GM19463 (cell line): ENCODE measurements at regions not wholly inside any gene's neighbourhood (a gene's known extent, or its start where the extent isn't known, plus 50 kb on each side); places are given as distances from the start of the nearest gene placed in this dataset.
"Not testable (repeated sequence)": the region's sequence is repeated elsewhere in the genome, so short reads cannot be mapped to it uniquely, and the experiment has no call there.

Experiments used
- ATAC-seq: cut with Tn5 transposase; IDR thresholded peaks from one replicate; pipeline ENCODE4 v1.9.1; 2021; ENCODE audit warnings: mild to moderate bottlenecking, moderate library complexity; ENCODE audit not compliant: unreplicated experiment

- no peak for ATAC-seq
These were observed 288.7 kb downstream of the CD109 start for GRCh38 chr6:73984571-73985210.

- ATAC-seq, result no peak
These were observed 287.4 kb downstream of the CD109 start for GRCh38 chr6:73983367-73983766.

- ATAC-seq, result no peak
These were observed 284.1 kb downstream of the CD109 start for GRCh38 chr6:73980096-73980495.

- ATAC-seq, result no peak
These were observed 282.3 kb downstream of the CD109 start for GRCh38 chr6:73978330-73978729.

- ATAC-seq, result not testable (repeated sequence)
These were observed 276.5 kb downstream of the CD109 start for GRCh38 chr6:73972518-73972917.

GRCh38 chr6:73969971-73970970 lies 274.3 kb downstream of the CD109 start:
- no peak for ATAC-seq

GRCh38 chr6:73968221-73968757 lies 272.3 kb downstream of the CD109 start:
- ATAC-seq, result no peak

- no peak for ATAC-seq
These were observed 269.6 kb downstream of the CD109 start for GRCh38 chr6:73965539-73966029.

- no peak for ATAC-seq
These were observed 268.3 kb downstream of the CD109 start for GRCh38 chr6:73964241-73964854.

GRCh38 chr6:73962884-73963283 lies 266.9 kb downstream of the CD109 start:
- no peak for ATAC-seq

GRCh38 chr6:73956305-73956704 lies 260.3 kb downstream of the CD109 start:
- ATAC-seq, result no peak

GRCh38 chr6:73955800-73956199 lies 259.8 kb downstream of the CD109 start:
- ATAC-seq, result no peak

GRCh38 chr6:73954881-73955280 lies 258.9 kb downstream of the CD109 start:
- ATAC-seq, result no peak

- no peak for ATAC-seq
These were observed 255.2 kb downstream of the CD109 start for GRCh38 chr6:73951183-73951582.

GRCh38 chr6:73943930-73944652 lies 248.1 kb downstream of the CD109 start:
- no peak for ATAC-seq

GRCh38 chr6:73943411-73943810 lies 247.4 kb downstream of the CD109 start:
- no peak for ATAC-seq

GRCh38 chr6:73942592-73943186 lies 246.7 kb downstream of the CD109 start:
- ATAC-seq, result no peak

GRCh38 chr6:73941892-73942291 lies 245.9 kb downstream of the CD109 start:
- ATAC-seq, result no peak

- no peak for ATAC-seq
These were observed 241.8 kb downstream of the CD109 start for GRCh38 chr6:73937805-73938204.

- ATAC-seq, result no peak
These were observed 236.9 kb downstream of the CD109 start for GRCh38 chr6:73932866-73933265.
